Loucy (cell line): ENCODE measurements at regions not wholly inside any gene's neighbourhood (a gene's known extent, or its start where the extent isn't known, plus 50 kb on each side); places are given as distances from the start of the nearest gene placed in this dataset.

Experiments
- H2AFZ ChIP-seq: fragments of 200-600 bp; sonication (generic); 2 replicates; pipeline ENCODE4 v1.6.0; 2016; ENCODE audit warnings: antibody characterized with exemption, mild to moderate bottlenecking, low read length, moderate library complexity
- H3F3A ChIP-seq: fragments of 200-600 bp; 2 replicates; pipeline ENCODE4 v1.6.0; 2016; ENCODE audit warnings: antibody characterized with exemption, low read depth, mild to moderate bottlenecking
- H3K27me3 ChIP-seq: fragments of 200-600 bp; sonication (generic); 2 replicates; pipeline ENCODE4 v1.6.1; 2014; ENCODE audit warnings: low read length, mild to moderate bottlenecking; ENCODE audit not compliant: insufficient read depth, poor library complexity, severe bottlenecking
- H3K36me3 ChIP-seq: fragments of 200-600 bp; sonication (generic); 2 replicates; pipeline ENCODE4 v1.6.1; 2016; ENCODE audit warnings: low read length; ENCODE audit not compliant: insufficient read depth
- H3K4me1 ChIP-seq: fragments of 200-600 bp; sonication (generic); 2 replicates; pipeline ENCODE4 v1.5.1; 2014; ENCODE audit warnings: low read length, mild to moderate bottlenecking; ENCODE audit not compliant: insufficient read depth, poor library complexity, severe bottlenecking
- H3K4me2 ChIP-seq: fragments of 200-600 bp; sonication (generic); 2 replicates; pipeline ENCODE4 v1.6.0; 2014; ENCODE audit warnings: antibody characterized with exemption, low read length, low read depth, mild to moderate bottlenecking; ENCODE audit not compliant: poor library complexity, severe bottlenecking
- H3K4me3 ChIP-seq: fragments of 200-600 bp; sonication (generic); 2 replicates; pipeline ENCODE4 v1.5.1; 2014; ENCODE audit warnings: low read length, mild to moderate bottlenecking, mixed read lengths; ENCODE audit not compliant: poor library complexity, severe bottlenecking
- H3K79me2 ChIP-seq: fragments of 200-600 bp; sonication (generic); 2 replicates; pipeline ENCODE4 v1.6.1; 2014; ENCODE audit warnings: low read length; ENCODE audit not compliant: insufficient read depth
- H3K9ac ChIP-seq: fragments of 200-600 bp; sonication (generic); 2 replicates; pipeline ENCODE4 v1.6.0; 2014; ENCODE audit warnings: mild to moderate bottlenecking, low read depth, low read length, moderate library complexity; ENCODE audit not compliant: poor library complexity, severe bottlenecking
- H3K9me2 ChIP-seq: fragments of 200-600 bp; sonication (generic); replicated peaks from 2 replicates; pipeline ENCODE4 v1.6.1; 2016; ENCODE audit warnings: low read depth, low read length, mixed read lengths
- H3K9me3 ChIP-seq: fragments of 200-600 bp; sonication (generic); 2 replicates; pipeline ENCODE4 v1.6.1; 2014; ENCODE audit warnings: mild to moderate bottlenecking, antibody characterized with exemption, low read length, low read depth; ENCODE audit not compliant: insufficient read depth
- H4K20me1 ChIP-seq: fragments of 200-600 bp; sonication (generic); 2 replicates; pipeline ENCODE4 v1.6.0; 2014; ENCODE audit warnings: antibody characterized with exemption, low read length, mild to moderate bottlenecking; ENCODE audit not compliant: insufficient read depth, poor library complexity, severe bottlenecking
- EZH2phosphoT487 ChIP-seq: fragments of 200-600 bp; IDR thresholded peaks from 2 replicates; pipeline ENCODE4 v1.6.1; 2018; ENCODE audit warnings: antibody characterized with exemption, mild to moderate bottlenecking, moderate library complexity, borderline replicate concordance
- TF ChIP-seq, protein P1 (sequence below): fragments of 200-600 bp; sonication (generic); conservative IDR thresholded peaks from 2 replicates; pipeline ENCODE4 v1.5.1; 2014; ENCODE audit warnings: mild to moderate bottlenecking, antibody characterized with exemption, low read length

DNA sequence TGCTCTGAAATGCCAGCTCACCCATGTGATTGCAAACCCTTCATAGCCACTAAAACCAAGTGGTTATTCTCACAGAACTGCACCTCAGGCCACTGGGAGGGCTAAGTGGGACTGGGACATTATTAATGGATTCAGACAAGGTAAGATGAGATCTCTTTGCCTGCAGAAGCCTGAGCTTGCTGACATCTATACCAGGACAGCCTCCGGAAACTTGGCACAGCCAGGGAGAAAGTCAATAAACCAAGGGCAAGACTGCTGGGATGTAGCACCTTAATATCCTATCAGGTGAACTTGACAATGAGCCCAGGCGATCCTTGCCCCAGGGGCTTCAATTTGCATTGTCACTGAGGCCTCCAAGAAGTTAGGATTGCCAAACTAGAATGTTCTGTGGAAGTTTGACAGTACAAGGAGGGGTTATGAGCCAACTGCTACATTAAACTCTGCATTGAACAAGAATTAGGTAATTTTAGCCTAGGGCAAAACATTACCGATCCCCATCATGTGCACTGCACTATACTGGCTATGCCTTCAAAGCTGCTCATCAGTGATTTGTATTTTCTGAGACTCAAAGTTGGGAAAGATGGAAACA lies 60.1 kb upstream of the RALGAPA2 start:
- Histone ChIP-seq H4K20me1 (no peaks in the 10 kb centered on the region), H3K4me3 (no peak overlapping the region), H3K36me3 (no peaks in the 10 kb centered on the region), H3K4me2 (no peak overlapping the region), H3K79me2 (no peaks in the 10 kb centered on the region), H3K9me3 (no peaks in the 10 kb centered on the region), H3F3A (no peaks in the 10 kb centered on the region), H2AFZ (no peak overlapping the region), H3K9ac (no peak overlapping the region), H3K4me1 (no peaks in the 10 kb centered on the region), H3K9me2 (no peaks in the 10 kb centered on the region), H3K27me3 (no peaks in the 10 kb centered on the region)
- no peak for TF ChIP-seq EZH2phosphoT487
- TF ChIP-seq, protein P1, sequence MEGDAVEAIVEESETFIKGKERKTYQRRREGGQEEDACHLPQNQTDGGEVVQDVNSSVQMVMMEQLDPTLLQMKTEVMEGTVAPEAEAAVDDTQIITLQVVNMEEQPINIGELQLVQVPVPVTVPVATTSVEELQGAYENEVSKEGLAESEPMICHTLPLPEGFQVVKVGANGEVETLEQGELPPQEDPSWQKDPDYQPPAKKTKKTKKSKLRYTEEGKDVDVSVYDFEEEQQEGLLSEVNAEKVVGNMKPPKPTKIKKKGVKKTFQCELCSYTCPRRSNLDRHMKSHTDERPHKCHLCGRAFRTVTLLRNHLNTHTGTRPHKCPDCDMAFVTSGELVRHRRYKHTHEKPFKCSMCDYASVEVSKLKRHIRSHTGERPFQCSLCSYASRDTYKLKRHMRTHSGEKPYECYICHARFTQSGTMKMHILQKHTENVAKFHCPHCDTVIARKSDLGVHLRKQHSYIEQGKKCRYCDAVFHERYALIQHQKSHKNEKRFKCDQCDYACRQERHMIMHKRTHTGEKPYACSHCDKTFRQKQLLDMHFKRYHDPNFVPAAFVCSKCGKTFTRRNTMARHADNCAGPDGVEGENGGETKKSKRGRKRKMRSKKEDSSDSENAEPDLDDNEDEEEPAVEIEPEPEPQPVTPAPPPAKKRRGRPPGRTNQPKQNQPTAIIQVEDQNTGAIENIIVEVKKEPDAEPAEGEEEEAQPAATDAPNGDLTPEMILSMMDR = no peak

DNA sequence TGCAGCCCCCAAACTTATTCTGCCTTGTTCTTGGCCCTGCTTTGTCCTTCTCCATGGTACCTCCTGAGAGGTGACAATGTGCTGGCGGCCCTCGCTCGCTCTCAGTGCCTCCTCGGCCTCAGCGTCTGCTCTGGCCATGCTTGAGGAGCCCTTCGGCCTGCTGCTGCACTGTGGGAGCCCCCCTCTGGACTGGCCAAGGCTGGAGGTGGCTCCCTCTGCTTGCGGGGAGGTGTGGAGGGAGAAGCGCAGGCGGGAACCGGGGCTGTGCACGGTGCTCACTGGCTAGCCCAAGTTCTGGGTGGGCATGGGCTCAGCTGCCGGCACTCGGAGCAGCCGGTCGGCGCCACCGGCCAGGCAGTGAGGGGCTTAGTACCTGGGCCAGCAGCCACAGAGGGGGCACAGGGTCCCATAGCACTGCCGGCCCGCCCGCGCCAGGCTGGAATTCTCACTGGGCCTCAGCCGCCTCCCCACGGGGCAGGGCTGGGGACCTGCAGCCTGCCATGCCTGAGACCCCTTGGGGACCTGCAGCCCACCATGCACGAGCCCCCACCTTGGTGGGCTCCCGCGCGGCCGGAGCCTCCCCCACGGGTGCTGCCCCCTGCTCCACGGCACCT lies 55.9 kb upstream of the RALGAPA2 start:
- Histone ChIP-seq H3K27me3 (no peaks in the 10 kb centered on the region), H4K20me1 (no peaks in the 10 kb centered on the region), H2AFZ (no peak overlapping the region), H3K4me2 (no peak overlapping the region), H3K9me2 (no peaks in the 10 kb centered on the region), H3K79me2 (no peaks in the 10 kb centered on the region), H3K4me3 (no peak overlapping the region), H3F3A (no peaks in the 10 kb centered on the region), H3K4me1 (no peaks in the 10 kb centered on the region), H3K36me3 (no peaks in the 10 kb centered on the region), H3K9me3 (no peaks in the 10 kb centered on the region), H3K9ac (no peak overlapping the region)
- TF ChIP-seq, protein P1 = no peak
- no peak for TF ChIP-seq EZH2phosphoT487

DNA sequence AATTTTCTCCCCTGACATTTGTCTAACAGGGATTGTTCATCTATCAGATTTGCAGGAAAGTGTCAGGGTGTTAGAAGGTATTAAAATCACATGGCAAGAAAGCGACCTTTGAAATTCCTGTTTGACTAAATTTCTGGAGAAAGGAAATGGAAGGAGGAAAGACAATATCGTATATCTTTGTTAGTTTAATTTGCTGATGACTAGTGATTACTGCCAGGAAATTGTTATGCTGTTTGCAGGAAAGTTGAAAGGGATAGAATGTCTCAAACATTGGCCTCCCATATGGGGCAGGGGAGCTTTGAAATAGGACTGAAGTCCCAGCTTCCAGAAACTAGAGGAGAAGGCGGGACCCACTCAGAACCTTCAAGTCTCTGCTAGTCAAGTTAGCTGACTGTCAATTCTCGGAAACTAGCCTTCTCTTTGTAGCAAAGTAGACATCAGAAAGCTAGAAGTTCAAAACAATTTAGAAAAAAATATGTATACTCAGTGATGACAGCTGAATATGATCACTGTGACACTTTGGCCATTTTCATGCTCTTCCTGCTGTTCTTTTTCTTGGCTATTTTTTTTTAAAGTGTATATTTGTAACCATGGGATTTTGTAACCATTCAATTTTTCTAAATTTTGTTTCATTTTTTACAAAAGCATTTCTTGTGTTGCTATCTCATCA lies 53.4 kb upstream of the RALGAPA2 start:
- H3F3A ChIP-seq = no peaks in the 10 kb centered on the region
- H3K79me2 ChIP-seq = no peaks in the 10 kb centered on the region
- H3K9ac ChIP-seq = no peak overlapping the region
- no peak for TF ChIP-seq EZH2phosphoT487
- TF ChIP-seq, protein P1 = no peak
- no peak overlapping the region for H3K4me3 ChIP-seq
- no peak overlapping the region for H2AFZ ChIP-seq
- H3K27me3 ChIP-seq = no peaks in the 10 kb centered on the region
- H3K9me3 ChIP-seq = no peaks in the 10 kb centered on the region
- H3K9me2 ChIP-seq = no peaks in the 10 kb centered on the region
- H4K20me1 ChIP-seq = no peaks in the 10 kb centered on the region
- H3K36me3 ChIP-seq = no peaks in the 10 kb centered on the region
- no peak overlapping the region for H3K4me2 ChIP-seq
- H3K4me1 ChIP-seq = peaks cover 14% of the 10 kb centered on the region
